ENCODE measurements at regions not wholly inside any gene's neighbourhood (a gene's known extent, or its start where the extent isn't known, plus 50 kb on each side); places are given as distances from the start of the nearest gene placed in this dataset.

DNA sequence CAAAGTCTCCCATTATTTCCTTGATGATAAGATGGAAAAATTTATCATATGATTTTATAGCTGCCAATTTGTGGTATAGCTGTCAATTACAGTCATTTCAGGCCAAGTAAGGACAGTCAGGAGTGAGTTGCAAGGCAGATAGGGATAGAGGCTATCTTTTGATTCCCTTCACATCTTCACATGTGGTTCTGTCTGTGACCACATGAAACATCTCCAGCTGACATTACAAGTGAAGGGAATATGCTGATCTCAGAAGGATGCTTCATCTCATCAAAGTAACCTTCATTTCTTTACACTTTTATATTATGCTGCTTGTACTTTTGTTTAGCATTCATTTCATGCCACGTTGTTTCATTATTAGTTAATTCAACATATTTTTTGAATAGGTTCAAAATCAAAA is 136.9 kb upstream of the CFAP20DC start:
- no peak for TF ChIP-seq YY1 (IDR thresholded peaks at IDR 0.05; ENCODE audit: insufficient read depth, insufficient read length)
- no peak for TF ChIP-seq ZNF274 (IDR thresholded peaks at IDR 0.05; ENCODE audit: low read depth, low read length)
- TF ChIP-seq SUZ12 (IDR thresholded peaks at IDR 0.05; ENCODE audit: extremely low read depth, insufficient read depth, insufficient read length): no peak
